Transverse colon (tissue), 4 donors: ENCODE measurements at regions not wholly inside any gene's neighbourhood (a gene's known extent, or its start where the extent isn't known, plus 50 kb on each side); places are given as distances from the start of the nearest gene placed in this dataset.

ENCODE experiments used
- DNase-seq: peaks from one replicate; pipeline ENCODE4 v3.0.0-alpha.2; 2019
- H3K27ac ChIP-seq, 4 donors: fragments of 200-600 bp; sonication (generic); 2 replicates each; pipeline ENCODE4 v1.5.1; 2016 to 2018; ENCODE audit warnings: inconsistent platforms in 4 of 4
- H3K27me3 ChIP-seq: fragments of 200-600 bp; sonication (generic); 2 replicates; pipeline ENCODE4 v1.5.1; 2017; ENCODE audit warnings: inconsistent platforms
- H3K36me3 ChIP-seq, 4 donors: fragments of 200-600 bp; sonication (generic); 2 replicates each; pipeline ENCODE4 v1.5.1; 2017 to 2019; ENCODE audit warnings: inconsistent platforms in 4 of 4
- H3K4me1 ChIP-seq, 4 donors: fragments of 200-600 bp; sonication (generic); 2 replicates each; pipeline ENCODE4 v1.5.1; 2017 to 2020; ENCODE audit warnings: inconsistent platforms in 4 of 4
- H3K4me3 ChIP-seq, 4 donors: fragments of 200-600 bp; sonication (generic); 1 replicate in 1 of 4; 2 replicates in 3 of 4; pipeline versions ENCODE4 v1.5.1 to v1.6.1; 2017 to 2019; ENCODE audit warnings: inconsistent platforms in 4 of 4
- H3K9me3 ChIP-seq, 2 donors: fragments of 200-600 bp; sonication (generic); 2 replicates each; pipeline ENCODE4 v1.5.1; 2017 to 2019; ENCODE audit warnings: inconsistent platforms in 2 of 2
- EP300 ChIP-seq: sonication (generic); formaldehyde crosslinking; IDR thresholded peaks from one replicate; pipeline ENCODE4 v1.6.1; 2017; ENCODE audit warnings: antibody characterized with exemption, low read depth
- POLR2A ChIP-seq: fragments of 450-650 bp; IDR thresholded peaks from one replicate; pipeline ENCODE4 v1.6.1; 2016; ENCODE audit warnings: antibody characterized with exemption, mild to moderate bottlenecking, moderate library complexity
- POLR2AphosphoS5 ChIP-seq, 3 donors: sonication (generic); formaldehyde crosslinking; IDR thresholded peaks; one replicate each; pipeline ENCODE4 v1.6.1; 2016; ENCODE audit warnings: antibody characterized with exemption in 3 of 3
- WGBS, 2 donors: methylation state at CpG; one replicate each; pipeline ENCODE4 v1.1.5; 2018; ENCODE audit warnings: low coverage in 1 of 2; 5-methylcytosine and 5-hydroxymethylcytosine counted together
- in situ Hi-C, 4 donors: fragments of 200-750 bp; cut with MboI; loops; one replicate each; pipeline versions ENCODE4 v1.15.0 to v1.15.1; 2017; ENCODE audit warnings: low sequenced_read_pairs in 3 of 4, low pct_ligation_motif_present in 1 of 4, low pct_unique_long_range_greater_than_20kb in 1 of 4
- intact Hi-C: fragments of 100-400 bp; cut with DNase I; formaldehyde crosslinking; loops from one replicate; pipeline ENCODE4 v1.15.1; 2023; ENCODE audit warnings: low total_unique reads
- TF ChIP-seq, protein P1 (sequence below), 5 experiments: fragments of 200-600 bp in 3 of 5; fragments of 450-650 bp in 2 of 5; sonication (generic) in 3 of 5; IDR thresholded peaks; 1 replicate in 2 of 5; 2 replicates in 3 of 5; pipeline ENCODE4 v1.5.1; 2016 to 2017; ENCODE audit warnings: antibody characterized with exemption in 5 of 5, inconsistent platforms in 3 of 5, mild to moderate bottlenecking in 2 of 5, moderate library complexity in 1 of 5

DNA sequence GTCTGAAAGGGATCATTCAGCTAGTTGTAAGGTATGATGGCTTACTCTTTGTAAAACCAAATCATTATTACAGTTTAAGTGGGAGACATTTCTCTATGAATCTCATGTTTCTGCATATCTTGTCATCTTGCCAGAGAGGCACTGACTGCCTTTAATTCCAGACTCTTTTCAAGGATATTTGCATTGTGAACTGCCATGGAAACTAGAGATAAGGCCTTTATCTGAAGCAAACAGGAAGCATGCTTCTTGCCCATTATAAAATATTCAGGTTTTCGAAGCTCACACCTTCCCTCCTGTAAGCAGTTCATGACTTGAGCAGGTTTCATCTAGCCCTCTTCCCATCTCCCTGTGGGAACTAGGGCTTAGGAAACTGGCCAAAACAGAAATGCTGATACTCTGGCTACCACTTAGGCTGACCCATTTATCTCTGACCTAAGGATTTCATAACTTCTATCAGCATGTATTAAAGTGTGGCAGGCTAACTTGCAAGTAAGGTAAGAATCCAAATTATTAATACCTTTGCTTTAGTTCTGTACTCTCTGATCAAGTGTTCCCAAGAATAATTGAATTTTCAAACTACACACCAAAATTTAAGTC is 326.6 kb upstream of the ALCAM start:
- Histone ChIP-seq H3K4me1 (no peaks in the 10 kb centered on the region), H3K4me3 (no peak overlapping the region), H3K27me3 (no peaks in the 10 kb centered on the region), H3K9me3 (no peaks in the 10 kb centered on the region), H3K36me3 (no peaks in the 10 kb centered on the region), H3K27ac (no peak overlapping the region)
- in situ Hi-C loops (no loop called here), intact Hi-C loops (no loop called here)
- 46 to 50% methylated on average over 1 of the region's 1 CpG for WGBS, 2 donors
- TF ChIP-seq POLR2A (no peak), POLR2AphosphoS5 (IDR thresholded peaks at IDR 0.05) (no peak), EP300 (no peak)
- TF ChIP-seq, protein P1, sequence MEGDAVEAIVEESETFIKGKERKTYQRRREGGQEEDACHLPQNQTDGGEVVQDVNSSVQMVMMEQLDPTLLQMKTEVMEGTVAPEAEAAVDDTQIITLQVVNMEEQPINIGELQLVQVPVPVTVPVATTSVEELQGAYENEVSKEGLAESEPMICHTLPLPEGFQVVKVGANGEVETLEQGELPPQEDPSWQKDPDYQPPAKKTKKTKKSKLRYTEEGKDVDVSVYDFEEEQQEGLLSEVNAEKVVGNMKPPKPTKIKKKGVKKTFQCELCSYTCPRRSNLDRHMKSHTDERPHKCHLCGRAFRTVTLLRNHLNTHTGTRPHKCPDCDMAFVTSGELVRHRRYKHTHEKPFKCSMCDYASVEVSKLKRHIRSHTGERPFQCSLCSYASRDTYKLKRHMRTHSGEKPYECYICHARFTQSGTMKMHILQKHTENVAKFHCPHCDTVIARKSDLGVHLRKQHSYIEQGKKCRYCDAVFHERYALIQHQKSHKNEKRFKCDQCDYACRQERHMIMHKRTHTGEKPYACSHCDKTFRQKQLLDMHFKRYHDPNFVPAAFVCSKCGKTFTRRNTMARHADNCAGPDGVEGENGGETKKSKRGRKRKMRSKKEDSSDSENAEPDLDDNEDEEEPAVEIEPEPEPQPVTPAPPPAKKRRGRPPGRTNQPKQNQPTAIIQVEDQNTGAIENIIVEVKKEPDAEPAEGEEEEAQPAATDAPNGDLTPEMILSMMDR (IDR thresholded peaks at IDR 0.05): no peak
- DNase-seq: no peak

GRCh38 chr3:105042586-105042985 is 324.1 kb upstream of the ALCAM start:
- Histone ChIP-seq H3K27ac (no peak overlapping the region), H3K4me1 (no peaks in the 10 kb centered on the region), H3K9me3 (no peaks in the 10 kb centered on the region), H3K36me3 (no peaks in the 10 kb centered on the region), H3K4me3 (no peak overlapping the region), H3K27me3 (no peaks in the 10 kb centered on the region)
- no peak for DNase-seq
- WGBS, 2 donors: 31 to 36% methylated on average over 3 of the region's 3 CpGs
- in situ Hi-C loops (no loop called here), intact Hi-C loops (no loop called here)
- TF ChIP-seq POLR2AphosphoS5 (IDR thresholded peaks at IDR 0.05): no peak

- DNase-seq: no peak
- WGBS, 2 donors: 84 to 88% methylated on average over 2 of the region's 2 CpGs
- H3K27ac ChIP-seq: no peak overlapping the region
- no peaks in the 10 kb centered on the region for H3K4me1 ChIP-seq
- no peaks in the 10 kb centered on the region for H3K27me3 ChIP-seq
- in situ Hi-C loops: no loop called here
- no peaks in the 10 kb centered on the region for H3K9me3 ChIP-seq
- intact Hi-C loops: no loop called here
- TF ChIP-seq EP300 (no peak), POLR2AphosphoS5 (IDR thresholded peaks at IDR 0.05) (no peak), POLR2A (no peak)
- TF ChIP-seq, protein P1 (IDR thresholded peaks at IDR 0.05): no peak
- no peaks in the 10 kb centered on the region for H3K36me3 ChIP-seq
- no peak overlapping the region for H3K4me3 ChIP-seq
Observed at GRCh38 chr3:105051111-105051510, 315.6 kb upstream of the ALCAM start.

GRCh38 chr3:105051972-105052371 is 314.7 kb upstream of the ALCAM start:
- Histone ChIP-seq H3K4me1 (no peaks in the 10 kb centered on the region), H3K27me3 (no peaks in the 10 kb centered on the region), H3K4me3 (no peak overlapping the region), H3K36me3 (no peaks in the 10 kb centered on the region), H3K9me3 (no peaks in the 10 kb centered on the region), H3K27ac (no peak overlapping the region)
- intact Hi-C loops (no loop called here), in situ Hi-C loops (no loop called here)
- WGBS, 2 donors: 100% methylated on average over 1 of the region's 1 CpG; no CpG with 5 or more reads in 1 of the 2 donors
- DNase-seq: no peak
- TF ChIP-seq POLR2AphosphoS5 (IDR thresholded peaks at IDR 0.05) (no peak), EP300 (no peak), POLR2A (no peak)
- TF ChIP-seq, protein P1 (IDR thresholded peaks at IDR 0.05): no peak

DNA sequence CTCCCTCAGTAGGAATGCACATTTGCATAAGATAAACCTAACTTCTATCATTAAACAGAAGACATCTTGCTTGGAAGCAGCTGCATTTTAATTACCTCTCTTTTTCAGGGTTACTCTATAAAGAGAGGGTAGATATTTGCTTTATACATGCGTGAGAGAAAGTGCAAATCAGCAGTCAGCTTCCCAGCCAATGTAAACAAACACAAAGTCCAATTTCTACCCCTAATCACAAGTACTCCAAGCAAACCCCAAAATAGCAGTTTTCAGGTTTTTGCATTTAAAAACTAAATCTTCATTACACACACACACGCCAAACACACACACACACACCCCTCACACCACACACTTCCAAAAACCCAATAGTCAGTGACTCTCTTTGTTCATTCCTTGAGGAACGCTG is 303.9 kb upstream of the ALCAM start:
- Histone ChIP-seq H3K4me3 (no peak overlapping the region), H3K4me1 (no peaks in the 10 kb centered on the region), H3K27me3 (no peaks in the 10 kb centered on the region), H3K9me3 (no peaks in the 10 kb centered on the region), H3K27ac (no peak overlapping the region), H3K36me3 (no peaks in the 10 kb centered on the region)
- DNase-seq: no peak
- 30 to 48% methylated on average over 2 to 3 of the region's 3 CpGs for WGBS, 2 donors
- TF ChIP-seq POLR2AphosphoS5 (IDR thresholded peaks at IDR 0.05): no peak
- TF ChIP-seq, protein P1 (IDR thresholded peaks at IDR 0.05): no peak
- no peak for TF ChIP-seq EP300
- no peak for TF ChIP-seq POLR2A
- in situ Hi-C loops: no loop called here
- intact Hi-C loops: no loop called here
